ENCODE measurements at regions not wholly inside any gene's neighbourhood (a gene's known extent, or its start where the extent isn't known, plus 50 kb on each side); places are given as distances from the start of the nearest gene placed in this dataset.
"Not testable (repeated sequence)": the region's sequence is repeated elsewhere in the genome, so short reads cannot be mapped to it uniquely, and the experiment has no call there.

GRCh38 chr1:213481395-213481794 is 430.4 kb downstream of the RPS6KC1 start:
- no peak for DNase-seq

GRCh38 chr1:213484333-213484732 is 433.3 kb downstream of the RPS6KC1 start:
- no peak for DNase-seq

GRCh38 chr1:213484758-213485157 is 433.7 kb downstream of the RPS6KC1 start:
- no peak for DNase-seq

GRCh38 chr1:213486488-213486887 is 435.4 kb downstream of the RPS6KC1 start:
- DNase-seq = no peak

- DNase-seq = no peak
These were observed 440.4 kb downstream of the RPS6KC1 start for GRCh38 chr1:213491468-213491867.

- no peak for DNase-seq
These were observed 441.4 kb downstream of the RPS6KC1 start for GRCh38 chr1:213492161-213493041.

- no peak for DNase-seq
These were observed 448.4 kb downstream of the RPS6KC1 start for GRCh38 chr1:213499444-213499843.

- no peak for DNase-seq
These were observed 456.6 kb downstream of the RPS6KC1 start for GRCh38 chr1:213507472-213508223.

- DNase-seq = no peak
These were observed 460.1 kb downstream of the RPS6KC1 start for GRCh38 chr1:213511173-213511572.

GRCh38 chr1:213512316-213512715 is 461.3 kb downstream of the RPS6KC1 start:
- no peak for DNase-seq

GRCh38 chr1:213513006-213513405 is 462.0 kb downstream of the RPS6KC1 start:
- no peak for DNase-seq

GRCh38 chr1:213514408-213515179 is 463.6 kb downstream of the RPS6KC1 start:
- not testable (repeated sequence) for DNase-seq

- DNase-seq = no peak
These were observed 468.1 kb downstream of the RPS6KC1 start for GRCh38 chr1:213519098-213519497.

- no peak for DNase-seq
These were observed 466.6 kb upstream of the PROX1 start for GRCh38 chr1:213521206-213521605.

- DNase-seq = no peak
These were observed 463.9 kb upstream of the PROX1 start for GRCh38 chr1:213523781-213524398.

- DNase-seq = no peak
These were observed 461.5 kb upstream of the PROX1 start for GRCh38 chr1:213526306-213526705.

GRCh38 chr1:213530611-213531320 is 457.0 kb upstream of the PROX1 start:
- DNase-seq = no peak

- no peak for DNase-seq
These were observed 456.1 kb upstream of the PROX1 start for GRCh38 chr1:213531369-213532310.

- DNase-seq = no peak
These were observed 454.6 kb upstream of the PROX1 start for GRCh38 chr1:213533125-213533524.

GRCh38 chr1:213535679-213536078 is 452.1 kb upstream of the PROX1 start:
- DNase-seq = no peak

- DNase-seq = no peak
These were observed 449.5 kb upstream of the PROX1 start for GRCh38 chr1:213538251-213538650.
